OCI-LY3 (cell line): ENCODE measurements at regions not wholly inside any gene's neighbourhood (a gene's known extent, or its start where the extent isn't known, plus 50 kb on each side); places are given as distances from the start of the nearest gene placed in this dataset.

ENCODE experiments used
- EZH2phosphoT487 ChIP-seq: fragments of 200-600 bp; shearing (Covaris generic); IDR thresholded peaks from 2 replicates; pipeline ENCODE4 v1.6.1; 2018; ENCODE audit warnings: antibody characterized with exemption, mixed run types, low read depth
- TF ChIP-seq, protein P1 (sequence below): fragments of 200-600, 300-600 bp; sonication (generic); IDR thresholded peaks from 2 replicates; pipeline ENCODE4 v1.5.1; 2014; ENCODE audit warnings: antibody characterized with exemption, low read length, low read depth

DNA sequence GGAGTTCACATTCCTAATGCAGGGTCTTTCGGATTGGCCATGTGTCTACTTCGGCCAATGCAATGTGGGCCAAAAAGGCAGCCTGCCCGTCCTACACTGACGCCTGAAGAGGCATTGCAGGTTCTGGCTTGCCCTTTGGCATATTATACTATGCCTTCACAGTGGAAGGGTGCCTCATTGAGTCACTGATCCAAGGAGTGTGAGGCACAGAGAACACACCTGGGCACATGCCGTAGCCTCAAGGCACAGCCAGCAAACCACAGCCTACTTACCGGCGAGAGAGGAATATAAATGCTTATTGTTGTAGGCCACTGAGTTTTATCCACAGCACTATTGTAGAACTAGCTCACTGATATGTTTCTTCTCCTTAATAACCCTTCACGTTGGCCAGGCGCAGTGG is 409.6 kb downstream of the GADD45G start:
- TF ChIP-seq, protein P1, sequence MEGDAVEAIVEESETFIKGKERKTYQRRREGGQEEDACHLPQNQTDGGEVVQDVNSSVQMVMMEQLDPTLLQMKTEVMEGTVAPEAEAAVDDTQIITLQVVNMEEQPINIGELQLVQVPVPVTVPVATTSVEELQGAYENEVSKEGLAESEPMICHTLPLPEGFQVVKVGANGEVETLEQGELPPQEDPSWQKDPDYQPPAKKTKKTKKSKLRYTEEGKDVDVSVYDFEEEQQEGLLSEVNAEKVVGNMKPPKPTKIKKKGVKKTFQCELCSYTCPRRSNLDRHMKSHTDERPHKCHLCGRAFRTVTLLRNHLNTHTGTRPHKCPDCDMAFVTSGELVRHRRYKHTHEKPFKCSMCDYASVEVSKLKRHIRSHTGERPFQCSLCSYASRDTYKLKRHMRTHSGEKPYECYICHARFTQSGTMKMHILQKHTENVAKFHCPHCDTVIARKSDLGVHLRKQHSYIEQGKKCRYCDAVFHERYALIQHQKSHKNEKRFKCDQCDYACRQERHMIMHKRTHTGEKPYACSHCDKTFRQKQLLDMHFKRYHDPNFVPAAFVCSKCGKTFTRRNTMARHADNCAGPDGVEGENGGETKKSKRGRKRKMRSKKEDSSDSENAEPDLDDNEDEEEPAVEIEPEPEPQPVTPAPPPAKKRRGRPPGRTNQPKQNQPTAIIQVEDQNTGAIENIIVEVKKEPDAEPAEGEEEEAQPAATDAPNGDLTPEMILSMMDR, result no peak
- TF ChIP-seq EZH2phosphoT487, result no peak
